Type B pancreatic cell (in vitro differentiated cells): ENCODE measurements at regions not wholly inside any gene's neighbourhood (a gene's known extent, or its start where the extent isn't known, plus 50 kb on each side); places are given as distances from the start of the nearest gene placed in this dataset.

Experiments used
- DNase-seq: peaks from one replicate; pipeline ENCODE4 v3.0.0; 2021; ENCODE audit warnings: mixed read lengths; ENCODE audit not compliant: unreplicated experiment; ENCODE audit errors: extremely low spot score
- H3K27ac Mint-ChIP-seq: 2 replicates; pipeline ENCODE4 v1.8.0; 2021; ENCODE audit warnings: mild to moderate bottlenecking, mixed read lengths
- H3K27me3 Mint-ChIP-seq: 2 replicates; pipeline ENCODE4 v1.8.0; 2021; ENCODE audit warnings: mixed read lengths
- H3K36me3 Mint-ChIP-seq: 2 replicates; pipeline ENCODE4 v1.8.0; 2021; ENCODE audit warnings: mixed read lengths
- H3K4me1 Mint-ChIP-seq: one replicate; pipeline ENCODE4 v1.8.0; 2021; ENCODE audit warnings: mixed read lengths; ENCODE audit not compliant: unreplicated experiment
- H3K4me3 Mint-ChIP-seq: 2 replicates; pipeline ENCODE4 v1.8.0; 2021; ENCODE audit warnings: mild to moderate bottlenecking, mixed read lengths
- H3K9me3 Mint-ChIP-seq: 2 replicates; pipeline ENCODE4 v1.8.0; 2021; ENCODE audit warnings: mixed read lengths
- CTCF ChIP-seq: fragments of 200-600 bp; sonication (generic); conservative IDR thresholded peaks from 2 replicates; pipeline ENCODE4 v1.5.0; 2021; ENCODE audit warnings: antibody characterized with exemption, mild to moderate bottlenecking

DNA sequence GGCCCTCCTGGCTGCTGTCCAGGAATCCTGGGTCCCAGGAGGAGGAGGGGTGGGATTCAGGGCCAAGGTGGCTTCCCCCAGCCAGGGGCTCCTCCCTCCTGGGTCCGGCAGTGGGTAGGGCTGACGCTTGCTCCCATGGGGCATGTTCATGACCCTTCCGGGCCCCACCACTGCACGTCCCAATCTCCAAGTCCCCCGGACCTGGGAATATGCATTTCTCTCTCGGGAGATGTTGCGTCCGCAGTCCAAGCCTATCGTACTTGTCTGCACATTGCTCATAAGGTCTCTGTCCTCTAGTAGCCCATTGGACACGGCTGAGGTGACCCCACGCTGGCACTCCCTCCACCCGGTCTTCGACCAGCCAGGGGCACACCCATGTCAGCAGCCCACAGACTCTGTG is 192.3 kb downstream of the TEX29 start:
- no peak overlapping the region for H3K4me3 Mint-ChIP-seq
- H3K9me3 Mint-ChIP-seq, result no peaks in the 10 kb centered on the region
- H3K36me3 Mint-ChIP-seq, result no peaks in the 10 kb centered on the region
- DNase-seq, result no peak
- H3K27ac Mint-ChIP-seq, result no peak overlapping the region
- peaks cover 44% of the 10 kb centered on the region for H3K27me3 Mint-ChIP-seq
- TF ChIP-seq CTCF, result no peak
- H3K4me1 Mint-ChIP-seq, result no peaks in the 10 kb centered on the region

GRCh38 chr13:111513766-111514609 is 193.5 kb downstream of the TEX29 start:
- no peak overlapping the region for H3K4me3 Mint-ChIP-seq
- no peaks in the 10 kb centered on the region for H3K4me1 Mint-ChIP-seq
- no peak overlapping the region for H3K27ac Mint-ChIP-seq
- no peak for DNase-seq
- TF ChIP-seq CTCF, result no peak
- H3K9me3 Mint-ChIP-seq, result no peaks in the 10 kb centered on the region
- H3K27me3 Mint-ChIP-seq, result peaks cover 48% of the 10 kb centered on the region
- H3K36me3 Mint-ChIP-seq, result no peaks in the 10 kb centered on the region

DNA sequence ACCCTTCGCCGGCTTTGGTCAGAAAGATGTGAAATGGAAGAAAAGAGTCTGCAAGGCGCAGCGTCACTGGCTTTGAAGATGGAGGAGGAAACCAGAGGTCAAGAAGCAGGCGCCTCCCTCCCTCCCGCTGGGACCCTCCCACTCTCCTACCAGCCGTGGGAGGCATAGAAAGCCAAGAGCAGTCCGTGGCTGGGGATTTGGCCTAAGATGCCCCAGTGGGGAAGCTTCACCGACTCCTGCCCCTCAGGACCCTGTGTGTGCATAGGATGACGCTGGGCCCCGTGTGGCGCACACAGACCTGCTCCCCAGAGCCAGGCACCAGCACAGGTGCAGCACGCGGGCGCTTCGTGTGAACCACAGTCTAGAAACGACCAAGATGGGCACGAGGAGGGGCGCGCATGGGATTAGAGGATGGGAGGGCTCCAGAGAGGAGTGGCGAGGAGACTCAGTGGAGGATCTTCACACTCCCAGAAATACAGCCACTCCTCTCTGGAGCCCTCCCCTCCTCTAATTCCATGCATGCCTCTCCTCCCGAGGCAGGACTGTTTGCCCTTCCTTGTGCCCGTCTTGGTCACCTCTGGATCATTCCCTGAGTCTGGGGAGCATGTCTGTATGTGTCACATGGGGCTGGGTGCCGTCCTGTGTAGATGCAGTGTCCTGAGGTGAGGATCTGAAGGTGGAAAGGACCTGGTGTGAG is 194.3 kb downstream of the TEX29 start:
- Mint-ChIP-seq H3K9me3 (no peaks in the 10 kb centered on the region), H3K36me3 (no peaks in the 10 kb centered on the region), H3K27ac (no peak overlapping the region), H3K4me3 (no peak overlapping the region), H3K4me1 (no peaks in the 10 kb centered on the region), H3K27me3 (peaks cover 44% of the 10 kb centered on the region)
- TF ChIP-seq CTCF, result no peak
- no peak for DNase-seq

- no peaks in the 10 kb centered on the region for H3K9me3 Mint-ChIP-seq
- no peak overlapping the region for H3K4me3 Mint-ChIP-seq
- H3K36me3 Mint-ChIP-seq, result no peaks in the 10 kb centered on the region
- TF ChIP-seq CTCF, result no peak
- DNase-seq, result no peak
- no peak overlapping the region for H3K27ac Mint-ChIP-seq
- no peaks in the 10 kb centered on the region for H3K4me1 Mint-ChIP-seq
- H3K27me3 Mint-ChIP-seq, result peaks cover 43% of the 10 kb centered on the region
Measured at GRCh38 chr13:111515307-111515617, 194.8 kb downstream of the TEX29 start.

DNA sequence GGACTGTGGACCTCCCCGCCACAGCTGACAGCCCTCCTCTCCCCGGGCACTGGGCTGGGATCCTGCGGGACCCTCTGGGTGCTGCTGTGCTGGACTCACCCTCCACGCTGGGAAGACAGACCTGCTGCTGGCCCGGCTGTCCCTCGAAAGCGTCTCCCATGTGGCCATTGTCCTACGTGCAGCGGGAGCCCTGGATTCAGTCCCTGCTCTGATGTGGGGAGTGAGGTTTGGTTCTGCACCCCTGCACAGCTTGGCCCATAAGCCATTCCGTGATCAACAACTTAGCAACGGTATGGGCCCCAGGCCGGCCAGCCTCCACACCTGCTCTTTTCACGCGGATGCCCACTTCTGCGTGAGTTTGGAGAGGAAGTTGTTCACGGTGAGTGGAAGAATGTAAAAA is 195.2 kb downstream of the TEX29 start:
- no peak for TF ChIP-seq CTCF
- Mint-ChIP-seq H3K4me1 (no peaks in the 10 kb centered on the region), H3K27ac (no peak overlapping the region), H3K36me3 (no peaks in the 10 kb centered on the region), H3K9me3 (no peaks in the 10 kb centered on the region), H3K27me3 (peaks cover 41% of the 10 kb centered on the region), H3K4me3 (no peak overlapping the region)
- peak; percentile 53 for DNase-seq
